SK-N-SH (cell line): ENCODE measurements at regions not wholly inside any gene's neighbourhood (a gene's known extent, or its start where the extent isn't known, plus 50 kb on each side); places are given as distances from the start of the nearest gene placed in this dataset.

Source experiments
- CTCF ChIA-PET: fragments of 300-600, 350-600 bp; formaldehyde crosslinking; extraction: SDS; loops from one replicate; lab custom pipeline; 2021; lab: Yijun Ruan, JAX
- POLR2A ChIA-PET: fragments of 350-600 bp; sonication (Branson Sonifier 250); formaldehyde crosslinking; extraction: SDS; loops from one replicate; lab custom pipeline; 2020; ENCODE audit warnings: antibody characterized with exemption, inconsistent platforms; lab: Yijun Ruan, JAX
- DNase-seq: peaks from one replicate; pipeline ENCODE4 v3.0.0; 2012
- H2AFZ ChIP-seq: fragments of 200-600 bp; sonication (generic); 2 replicates; pipeline ENCODE4 v1.8.1; 2016; ENCODE audit warnings: antibody characterized with exemption, mild to moderate bottlenecking, low read depth
- H3F3A ChIP-seq: fragments of 200-600 bp; sonication (generic); replicated peaks from 2 replicates; pipeline ENCODE3; 2016; ENCODE audit warnings: antibody characterized with exemption, mild to moderate bottlenecking; ENCODE audit not compliant: insufficient read depth
- H3K27ac ChIP-seq, 2 experiments: fragments of 200-500 bp in 1 of 2; fragments of 200-600 bp in 1 of 2; sonication (Bioruptor generic) in 1 of 2; sonication (generic), shearing (Covaris generic) in 1 of 2; 2 replicates each; pipeline versions ENCODE4 v1.5.1 to v1.6.1; 2014 to 2016; ENCODE audit warnings: low read depth in 2 of 2, inconsistent platforms in 1 of 2, low read length in 1 of 2, mild to moderate bottlenecking in 1 of 2, mixed read lengths in 1 of 2
- H3K27me3 ChIP-seq: fragments of 200-600 bp; sonication (generic), shearing (Covaris generic); 2 replicates; pipeline ENCODE4 v1.6.1; 2016; ENCODE audit warnings: mixed run types; ENCODE audit not compliant: insufficient read depth
- H3K36me3 ChIP-seq, 2 experiments: fragments of 200-500 bp in 1 of 2; fragments of 200-600 bp in 1 of 2; sonication (Bioruptor generic) in 1 of 2; sonication (generic) in 1 of 2; replicated peaks in 1 of 2; 2 replicates each; pipeline versions ENCODE3 to v1.5.1; 2014 to 2016; ENCODE audit warnings: low read length in 1 of 2, mild to moderate bottlenecking in 1 of 2; ENCODE audit not compliant: insufficient read depth in 2 of 2, control insufficient read depth in 1 of 2
- H3K4me1 ChIP-seq, 2 experiments: fragments of 200-500 bp in 1 of 2; fragments of 200-600 bp in 1 of 2; sonication (Bioruptor generic) in 1 of 2; sonication (generic), shearing (Covaris generic) in 1 of 2; 2 replicates each; pipeline versions ENCODE4 v1.5.1 to v1.6.1; 2014 to 2016; ENCODE audit warnings: low read depth in 1 of 2, low read length in 1 of 2, mixed run types in 1 of 2; ENCODE audit not compliant: insufficient read depth in 2 of 2, control insufficient read depth in 1 of 2
- H3K4me2 ChIP-seq: fragments of 200-600 bp; sonication (generic), shearing (Covaris generic); 2 replicates; pipeline ENCODE4 v1.6.1; 2017; ENCODE audit warnings: mixed run types
- H3K4me3 ChIP-seq, 2 experiments: fragments of 200-500 bp in 1 of 2; fragments of 200-600 bp in 1 of 2; sonication (Bioruptor generic) in 1 of 2; sonication (generic), shearing (Covaris generic) in 1 of 2; 2 replicates each; pipeline versions ENCODE4 v1.5.1 to v1.8.1; 2014 to 2016; ENCODE audit warnings: low read depth in 2 of 2, inconsistent platforms in 1 of 2, low read length in 1 of 2, mild to moderate bottlenecking in 1 of 2, mixed read lengths in 1 of 2, moderate library complexity in 1 of 2
- H3K79me2 ChIP-seq: fragments of 200-600 bp; sonication (generic); 2 replicates; pipeline ENCODE4 v1.8.1; 2017; ENCODE audit warnings: mild to moderate bottlenecking; ENCODE audit not compliant: insufficient read depth
- H3K9ac ChIP-seq: fragments of 200-600 bp; sonication (generic); 2 replicates; pipeline ENCODE4 v1.6.1; 2017; ENCODE audit warnings: mixed run types
- H3K9me2 ChIP-seq: fragments of 200-600 bp; sonication (generic); 2 replicates; pipeline ENCODE4 v1.6.1; 2017; ENCODE audit warnings: mixed run types
- H3K9me3 ChIP-seq: fragments of 200-600 bp; sonication (generic); 2 replicates; pipeline ENCODE4 v1.6.1; 2017; ENCODE audit warnings: mixed run types, mild to moderate bottlenecking, moderate library complexity
- H4K20me1 ChIP-seq: fragments of 200-600 bp; sonication (generic); 2 replicates; pipeline ENCODE4 v1.6.1; 2017; ENCODE audit warnings: mild to moderate bottlenecking, mixed run types; ENCODE audit not compliant: insufficient read depth
- ELF1 ChIP-seq: IDR thresholded peaks from 2 replicates; pipeline ENCODE4 v1.4.0; 2012
- FOSL2 ChIP-seq: IDR thresholded peaks from 2 replicates; pipeline ENCODE4 v1.4.0; 2012; ENCODE audit warnings: low read depth, mild to moderate bottlenecking, moderate library complexity, borderline replicate concordance
- FOXM1 ChIP-seq: IDR thresholded peaks from 2 replicates; pipeline ENCODE4 v1.4.0; 2012; ENCODE audit warnings: low read depth, mild to moderate bottlenecking
- MEF2A ChIP-seq: IDR thresholded peaks from 2 replicates; pipeline ENCODE4 v1.4.0; 2012; ENCODE audit warnings: low read depth, borderline replicate concordance
- MXI1 ChIP-seq: IDR thresholded peaks from 2 replicates; pipeline ENCODE4 v1.6.1; 2012; ENCODE audit warnings: mild to moderate bottlenecking, low read depth, low read length, improper control_type of control experiment
- NFIC ChIP-seq: IDR thresholded peaks from 2 replicates; pipeline ENCODE4 v1.4.0; 2012; ENCODE audit warnings: borderline replicate concordance
- POLR2AphosphoS5 ChIP-seq: IDR thresholded peaks from 2 replicates; pipeline ENCODE4 v1.6.1; 2012; ENCODE audit warnings: low read depth, low read length
- RFX5 ChIP-seq: IDR thresholded peaks from 2 replicates; pipeline ENCODE4 v1.6.1; 2012; ENCODE audit warnings: mild to moderate bottlenecking, improper control_type of control experiment, low read length
- RXRA ChIP-seq: IDR thresholded peaks from 2 replicates; pipeline ENCODE4 v1.4.0; 2012; ENCODE audit warnings: low read depth, mild to moderate bottlenecking, borderline replicate concordance
- TF ChIP-seq, protein P1 (sequence below): IDR thresholded peaks from 2 replicates; pipeline ENCODE4 v1.6.1; 2012; ENCODE audit warnings: mild to moderate bottlenecking, low read depth, low read length, moderate library complexity
- TF ChIP-seq, protein P2 (sequence below): IDR thresholded peaks from 2 replicates; pipeline ENCODE4 v1.4.0; 2012; ENCODE audit warnings: low read depth, borderline replicate concordance
- TF ChIP-seq, protein P3 (sequence below): fragments of 200-600 bp; sonication (generic); IDR thresholded peaks from 2 replicates; pipeline ENCODE4 v1.6.1; 2017; ENCODE audit warnings: antibody characterized with exemption, mild to moderate bottlenecking, moderate library complexity
- TF ChIP-seq, protein P4 (sequence below): IDR thresholded peaks from 2 replicates; pipeline ENCODE4; 2012
- TF ChIP-seq, protein P5 (sequence below): IDR thresholded peaks from 2 replicates; pipeline ENCODE4 v1.4.0; 2012; ENCODE audit warnings: low read depth

DNA sequence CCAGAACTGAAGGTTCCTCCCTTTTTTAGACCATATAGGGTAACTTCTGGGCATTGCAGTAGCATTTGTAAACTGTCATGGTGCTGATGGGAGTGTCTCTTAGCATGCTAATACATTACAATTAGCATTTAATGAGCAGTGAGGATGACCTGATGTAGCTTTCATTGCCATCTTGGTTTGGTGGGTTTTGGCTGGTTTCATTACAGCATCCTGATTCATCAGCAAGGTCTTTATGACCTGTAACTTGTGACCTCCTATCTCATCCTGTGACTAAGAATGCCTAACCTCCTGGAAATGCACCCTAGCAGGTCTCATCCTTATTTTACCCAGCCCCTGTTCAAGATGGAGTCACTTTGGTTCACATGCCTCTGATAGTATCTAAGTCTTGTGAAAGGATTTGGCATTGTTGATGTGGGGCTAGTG, 159.0 kb downstream of the TMX3 start:
- H3K27me3 ChIP-seq: no peaks in the 10 kb centered on the region
- H4K20me1 ChIP-seq: no peaks in the 10 kb centered on the region
- H3K4me2 ChIP-seq: no peak overlapping the region
- H3K4me1 ChIP-seq: peaks cover 0 to 7% of the 10 kb centered on the region in 2 experiments; a peak in 1 of 4 replicates
- TF ChIP-seq ELF1 (no peak), FOSL2 (no peak), FOXM1 (no peak), RXRA (no peak), POLR2AphosphoS5 (no peak), MXI1 (no peak), MEF2A (no peak), RFX5 (no peak), NFIC (no peak)
- TF ChIP-seq, protein P1, sequence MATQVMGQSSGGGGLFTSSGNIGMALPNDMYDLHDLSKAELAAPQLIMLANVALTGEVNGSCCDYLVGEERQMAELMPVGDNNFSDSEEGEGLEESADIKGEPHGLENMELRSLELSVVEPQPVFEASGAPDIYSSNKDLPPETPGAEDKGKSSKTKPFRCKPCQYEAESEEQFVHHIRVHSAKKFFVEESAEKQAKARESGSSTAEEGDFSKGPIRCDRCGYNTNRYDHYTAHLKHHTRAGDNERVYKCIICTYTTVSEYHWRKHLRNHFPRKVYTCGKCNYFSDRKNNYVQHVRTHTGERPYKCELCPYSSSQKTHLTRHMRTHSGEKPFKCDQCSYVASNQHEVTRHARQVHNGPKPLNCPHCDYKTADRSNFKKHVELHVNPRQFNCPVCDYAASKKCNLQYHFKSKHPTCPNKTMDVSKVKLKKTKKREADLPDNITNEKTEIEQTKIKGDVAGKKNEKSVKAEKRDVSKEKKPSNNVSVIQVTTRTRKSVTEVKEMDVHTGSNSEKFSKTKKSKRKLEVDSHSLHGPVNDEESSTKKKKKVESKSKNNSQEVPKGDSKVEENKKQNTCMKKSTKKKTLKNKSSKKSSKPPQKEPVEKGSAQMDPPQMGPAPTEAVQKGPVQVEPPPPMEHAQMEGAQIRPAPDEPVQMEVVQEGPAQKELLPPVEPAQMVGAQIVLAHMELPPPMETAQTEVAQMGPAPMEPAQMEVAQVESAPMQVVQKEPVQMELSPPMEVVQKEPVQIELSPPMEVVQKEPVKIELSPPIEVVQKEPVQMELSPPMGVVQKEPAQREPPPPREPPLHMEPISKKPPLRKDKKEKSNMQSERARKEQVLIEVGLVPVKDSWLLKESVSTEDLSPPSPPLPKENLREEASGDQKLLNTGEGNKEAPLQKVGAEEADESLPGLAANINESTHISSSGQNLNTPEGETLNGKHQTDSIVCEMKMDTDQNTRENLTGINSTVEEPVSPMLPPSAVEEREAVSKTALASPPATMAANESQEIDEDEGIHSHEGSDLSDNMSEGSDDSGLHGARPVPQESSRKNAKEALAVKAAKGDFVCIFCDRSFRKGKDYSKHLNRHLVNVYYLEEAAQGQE: no peak
- TF ChIP-seq, protein P2, sequence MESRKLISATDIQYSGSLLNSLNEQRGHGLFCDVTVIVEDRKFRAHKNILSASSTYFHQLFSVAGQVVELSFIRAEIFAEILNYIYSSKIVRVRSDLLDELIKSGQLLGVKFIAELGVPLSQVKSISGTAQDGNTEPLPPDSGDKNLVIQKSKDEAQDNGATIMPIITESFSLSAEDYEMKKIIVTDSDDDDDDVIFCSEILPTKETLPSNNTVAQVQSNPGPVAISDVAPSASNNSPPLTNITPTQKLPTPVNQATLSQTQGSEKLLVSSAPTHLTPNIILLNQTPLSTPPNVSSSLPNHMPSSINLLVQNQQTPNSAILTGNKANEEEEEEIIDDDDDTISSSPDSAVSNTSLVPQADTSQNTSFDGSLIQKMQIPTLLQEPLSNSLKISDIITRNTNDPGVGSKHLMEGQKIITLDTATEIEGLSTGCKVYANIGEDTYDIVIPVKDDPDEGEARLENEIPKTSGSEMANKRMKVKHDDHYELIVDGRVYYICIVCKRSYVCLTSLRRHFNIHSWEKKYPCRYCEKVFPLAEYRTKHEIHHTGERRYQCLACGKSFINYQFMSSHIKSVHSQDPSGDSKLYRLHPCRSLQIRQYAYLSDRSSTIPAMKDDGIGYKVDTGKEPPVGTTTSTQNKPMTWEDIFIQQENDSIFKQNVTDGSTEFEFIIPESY: no peak
- TF ChIP-seq, protein P3, sequence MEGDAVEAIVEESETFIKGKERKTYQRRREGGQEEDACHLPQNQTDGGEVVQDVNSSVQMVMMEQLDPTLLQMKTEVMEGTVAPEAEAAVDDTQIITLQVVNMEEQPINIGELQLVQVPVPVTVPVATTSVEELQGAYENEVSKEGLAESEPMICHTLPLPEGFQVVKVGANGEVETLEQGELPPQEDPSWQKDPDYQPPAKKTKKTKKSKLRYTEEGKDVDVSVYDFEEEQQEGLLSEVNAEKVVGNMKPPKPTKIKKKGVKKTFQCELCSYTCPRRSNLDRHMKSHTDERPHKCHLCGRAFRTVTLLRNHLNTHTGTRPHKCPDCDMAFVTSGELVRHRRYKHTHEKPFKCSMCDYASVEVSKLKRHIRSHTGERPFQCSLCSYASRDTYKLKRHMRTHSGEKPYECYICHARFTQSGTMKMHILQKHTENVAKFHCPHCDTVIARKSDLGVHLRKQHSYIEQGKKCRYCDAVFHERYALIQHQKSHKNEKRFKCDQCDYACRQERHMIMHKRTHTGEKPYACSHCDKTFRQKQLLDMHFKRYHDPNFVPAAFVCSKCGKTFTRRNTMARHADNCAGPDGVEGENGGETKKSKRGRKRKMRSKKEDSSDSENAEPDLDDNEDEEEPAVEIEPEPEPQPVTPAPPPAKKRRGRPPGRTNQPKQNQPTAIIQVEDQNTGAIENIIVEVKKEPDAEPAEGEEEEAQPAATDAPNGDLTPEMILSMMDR: no peak
- TF ChIP-seq, protein P4, sequence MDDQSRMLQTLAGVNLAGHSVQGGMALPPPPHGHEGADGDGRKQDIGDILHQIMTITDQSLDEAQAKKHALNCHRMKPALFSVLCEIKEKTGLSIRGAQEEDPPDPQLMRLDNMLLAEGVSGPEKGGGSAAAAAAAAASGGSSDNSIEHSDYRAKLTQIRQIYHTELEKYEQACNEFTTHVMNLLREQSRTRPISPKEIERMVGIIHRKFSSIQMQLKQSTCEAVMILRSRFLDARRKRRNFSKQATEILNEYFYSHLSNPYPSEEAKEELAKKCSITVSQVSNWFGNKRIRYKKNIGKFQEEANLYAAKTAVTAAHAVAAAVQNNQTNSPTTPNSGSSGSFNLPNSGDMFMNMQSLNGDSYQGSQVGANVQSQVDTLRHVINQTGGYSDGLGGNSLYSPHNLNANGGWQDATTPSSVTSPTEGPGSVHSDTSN: no peak
- TF ChIP-seq, protein P5, sequence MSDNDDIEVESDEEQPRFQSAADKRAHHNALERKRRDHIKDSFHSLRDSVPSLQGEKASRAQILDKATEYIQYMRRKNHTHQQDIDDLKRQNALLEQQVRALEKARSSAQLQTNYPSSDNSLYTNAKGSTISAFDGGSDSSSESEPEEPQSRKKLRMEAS: no peak
- POLR2A ChIA-PET: no interaction called here
- no peak for DNase-seq
- CTCF ChIA-PET: no interaction called here
- no peak overlapping the region for H3K4me3 ChIP-seq
- H3K36me3 ChIP-seq: no peaks in the 10 kb centered on the region
- H3K9me3 ChIP-seq: no peaks in the 10 kb centered on the region
- H3F3A ChIP-seq: no peaks in the 10 kb centered on the region
- H3K27ac ChIP-seq: no peak overlapping the region
- H3K79me2 ChIP-seq: no peaks in the 10 kb centered on the region
- H3K9me2 ChIP-seq: no peaks in the 10 kb centered on the region
- H2AFZ ChIP-seq: 0 out of 2 replicates have a peak overlapping the region, but pooled peaks have one; percentile 11
- no peak overlapping the region for H3K9ac ChIP-seq
